IPS-18a (cell line): ENCODE measurements at regions not wholly inside any gene's neighbourhood (a gene's known extent, or its start where the extent isn't known, plus 50 kb on each side); places are given as distances from the start of the nearest gene placed in this dataset.

Experiments
- H3K27ac ChIP-seq: one replicate; pipeline ENCODE4 v1.5.1; 2013; ENCODE audit warnings: low read length
- H3K27me3 ChIP-seq: one replicate; pipeline ENCODE4 v1.6.1; 2013; ENCODE audit warnings: mild to moderate bottlenecking, low read length; ENCODE audit not compliant: control insufficient read depth, insufficient read depth
- H3K36me3 ChIP-seq: one replicate; pipeline ENCODE4 v1.6.1; 2013; ENCODE audit warnings: low read depth, low read length; ENCODE audit not compliant: control insufficient read depth
- H3K4me1 ChIP-seq: one replicate; pipeline ENCODE4 v1.6.1; 2013; ENCODE audit warnings: low read depth, low read length; ENCODE audit not compliant: control insufficient read depth
- H3K4me3 ChIP-seq: one replicate; pipeline ENCODE4 v1.5.1; 2013; ENCODE audit warnings: low read length
- H3K9ac ChIP-seq: one replicate; pipeline ENCODE4 v1.6.1; 2013; ENCODE audit warnings: mild to moderate bottlenecking, low read length, moderate library complexity
- H3K9me3 ChIP-seq: one replicate; pipeline ENCODE4 v1.6.1; 2013; ENCODE audit warnings: low read depth, low read length; ENCODE audit not compliant: control insufficient read depth

DNA sequence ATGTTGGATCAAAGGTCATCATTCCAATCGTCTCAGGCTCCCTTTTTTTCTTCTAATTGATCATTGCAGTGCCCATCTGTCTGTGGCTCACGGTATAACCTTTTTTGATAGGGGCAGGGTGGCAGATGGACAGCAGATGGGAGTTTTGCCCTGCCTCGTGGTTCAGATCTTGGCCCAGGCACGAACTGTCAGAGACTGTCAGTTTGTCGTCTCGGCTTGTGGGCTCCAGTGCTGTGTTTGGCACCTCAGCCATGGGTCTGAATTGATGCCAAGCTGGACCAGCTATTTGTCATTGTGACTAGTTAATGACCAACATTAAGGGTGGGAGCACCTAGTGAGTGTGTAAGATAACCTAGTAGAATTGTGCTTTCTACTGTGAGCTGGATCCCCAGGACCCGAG, 197.6 kb downstream of the PRL start:
- no peak overlapping the region for H3K27ac ChIP-seq

DNA sequence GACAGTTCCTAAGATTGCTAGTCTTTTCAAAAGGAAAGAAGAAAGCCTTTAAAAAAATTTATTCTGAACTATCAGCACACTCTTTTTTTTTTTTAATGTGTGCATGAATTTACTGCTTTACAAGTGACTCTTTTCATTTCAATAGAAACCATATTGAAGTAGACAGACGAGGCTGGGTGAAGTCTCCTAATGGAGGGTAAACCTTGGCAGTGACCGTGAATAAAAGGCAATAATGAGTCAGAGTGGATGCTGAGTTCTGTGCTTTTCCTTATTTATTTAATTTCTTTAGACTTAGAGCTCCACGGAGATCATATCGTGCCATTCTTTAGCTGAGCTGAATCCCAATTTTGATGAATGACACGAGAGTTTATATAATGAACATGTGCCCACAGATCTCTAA, 196.9 kb downstream of the PRL start:
- Histone ChIP-seq H3K27ac (no peak overlapping the region), H3K9ac (no peak overlapping the region)

More for the DNA sequence above, 197.6 kb downstream of the PRL start:
- no peak overlapping the region for H3K4me3 ChIP-seq
- H3K27me3 ChIP-seq, result no peaks in the 10 kb centered on the region
- H3K9me3 ChIP-seq, result no peaks in the 10 kb centered on the region
- H3K9ac ChIP-seq, result no peak overlapping the region
- peaks cover 2% of the 10 kb centered on the region for H3K4me1 ChIP-seq
- H3K36me3 ChIP-seq, result no peaks in the 10 kb centered on the region

DNA sequence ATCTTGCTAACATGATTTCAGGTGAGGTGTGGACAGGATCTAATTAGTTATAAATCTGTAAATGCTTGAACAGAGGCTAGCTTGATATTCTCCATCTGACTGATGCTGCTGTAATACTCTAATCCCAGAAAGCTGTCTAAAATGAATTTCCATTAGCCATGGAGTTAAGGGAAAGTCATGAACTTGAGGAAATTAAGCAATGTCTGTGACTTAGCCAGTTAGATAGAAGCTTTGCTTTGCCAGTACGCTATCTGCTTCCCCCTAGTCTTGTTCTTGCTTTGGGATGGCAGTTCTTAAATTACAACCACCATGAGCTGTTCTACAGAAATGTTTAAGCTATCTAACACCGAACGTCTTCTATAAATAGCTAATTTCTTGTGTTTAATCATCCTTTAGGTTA, 195.7 kb downstream of the PRL start:
- H3K4me1 ChIP-seq, result peaks cover 2% of the 10 kb centered on the region
- no peak overlapping the region for H3K4me3 ChIP-seq
- H3K27me3 ChIP-seq, result no peaks in the 10 kb centered on the region
- H3K9ac ChIP-seq, result no peak overlapping the region
- H3K36me3 ChIP-seq, result no peaks in the 10 kb centered on the region
- no peak overlapping the region for H3K27ac ChIP-seq
- no peaks in the 10 kb centered on the region for H3K9me3 ChIP-seq

More for the DNA sequence above, 196.9 kb downstream of the PRL start:
- Histone ChIP-seq H3K9me3 (no peaks in the 10 kb centered on the region), H3K27me3 (no peaks in the 10 kb centered on the region), H3K4me3 (no peak overlapping the region), H3K4me1 (peaks cover 2% of the 10 kb centered on the region), H3K36me3 (no peaks in the 10 kb centered on the region)

DNA sequence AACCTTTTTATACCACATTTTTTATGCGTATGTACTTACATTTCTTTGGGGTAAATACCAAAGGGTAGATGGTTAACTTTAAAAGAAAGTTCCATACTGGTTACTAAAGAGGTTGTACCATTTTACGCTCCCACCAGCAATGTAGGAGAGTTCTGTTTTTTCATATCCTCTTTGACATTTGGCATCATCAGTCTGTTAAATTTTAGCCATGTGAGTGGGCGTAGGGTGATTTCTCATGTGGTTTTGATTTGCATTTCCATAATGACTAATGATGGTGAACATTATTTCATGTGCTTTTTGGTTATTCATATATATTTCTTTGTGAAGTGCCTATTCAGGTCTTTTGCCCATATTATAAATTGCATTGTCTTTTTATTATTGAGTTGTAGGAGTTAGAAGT, 194.2 kb downstream of the PRL start:
- H3K36me3 ChIP-seq, result no peaks in the 10 kb centered on the region
- H3K4me1 ChIP-seq, result peaks cover 2% of the 10 kb centered on the region
- no peaks in the 10 kb centered on the region for H3K27me3 ChIP-seq
- H3K4me3 ChIP-seq, result no peak overlapping the region
- no peak overlapping the region for H3K27ac ChIP-seq
- H3K9ac ChIP-seq, result no peak overlapping the region
- no peaks in the 10 kb centered on the region for H3K9me3 ChIP-seq

DNA sequence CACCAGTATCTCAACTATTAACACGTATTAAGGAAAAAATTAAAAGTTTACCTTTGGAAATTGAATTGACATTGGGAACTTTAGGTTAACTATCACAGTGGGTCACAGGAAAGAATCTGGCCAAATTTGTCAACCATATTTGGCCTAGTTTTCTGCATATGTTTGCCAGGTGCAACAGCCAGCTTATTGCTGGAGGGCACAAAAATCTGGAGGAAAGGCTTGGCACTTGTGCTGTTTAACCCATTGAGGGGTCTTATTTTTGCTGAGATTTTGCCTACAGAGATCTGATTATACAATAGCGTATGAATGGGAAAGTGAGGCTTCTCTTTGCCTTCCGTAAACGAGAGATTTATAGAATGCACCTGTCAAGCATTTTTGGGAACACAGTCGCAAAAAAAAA, 190.4 kb downstream of the PRL start:
- Histone ChIP-seq H3K4me3 (no peak overlapping the region), H3K36me3 (no peaks in the 10 kb centered on the region), H3K27me3 (no peaks in the 10 kb centered on the region), H3K4me1 (no peaks in the 10 kb centered on the region), H3K27ac (no peak overlapping the region), H3K9ac (no peak overlapping the region), H3K9me3 (no peaks in the 10 kb centered on the region)

DNA sequence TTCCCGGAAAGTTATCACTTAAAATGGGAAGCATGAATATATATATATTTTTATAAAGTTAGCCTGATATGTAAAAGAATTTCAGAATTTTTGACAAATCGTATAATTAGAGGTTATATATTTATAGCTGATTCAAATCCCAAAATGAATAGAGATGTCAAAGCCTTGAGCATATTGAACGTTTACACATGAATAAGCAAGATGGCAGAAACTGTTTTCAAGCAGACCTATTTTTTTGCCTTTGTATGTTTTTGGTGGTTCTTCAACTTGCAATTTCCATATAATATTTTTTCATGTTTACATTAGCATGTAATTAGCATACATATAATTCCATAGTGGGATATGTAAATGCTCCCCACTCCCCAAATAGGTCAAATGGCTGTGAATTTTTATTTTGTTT, 189.9 kb downstream of the PRL start:
- no peaks in the 10 kb centered on the region for H3K4me1 ChIP-seq
- no peaks in the 10 kb centered on the region for H3K27me3 ChIP-seq
- H3K4me3 ChIP-seq, result no peak overlapping the region
- no peak overlapping the region for H3K27ac ChIP-seq
- no peak overlapping the region for H3K9ac ChIP-seq
- H3K9me3 ChIP-seq, result no peaks in the 10 kb centered on the region
- H3K36me3 ChIP-seq, result no peaks in the 10 kb centered on the region

DNA sequence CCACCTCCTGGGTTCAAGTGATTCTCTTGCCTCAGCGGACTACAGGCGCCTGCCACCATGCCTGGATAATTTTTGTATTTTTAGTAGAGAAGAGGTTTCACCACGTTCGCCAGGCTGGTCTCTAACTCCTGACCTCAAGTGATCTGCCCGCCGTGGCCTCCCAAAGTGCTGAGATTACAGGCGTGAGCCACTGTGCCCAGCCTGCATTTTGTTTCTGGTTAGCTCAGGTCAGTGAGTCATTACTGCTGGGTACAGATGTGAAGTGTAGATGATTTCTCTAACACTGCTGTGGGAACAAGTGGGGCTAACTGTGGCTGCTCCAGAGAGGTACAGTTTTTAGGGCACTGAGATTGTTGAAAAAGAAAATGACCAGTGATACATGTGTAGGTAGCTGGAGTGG, 188.6 kb downstream of the PRL start:
- Histone ChIP-seq H3K9ac (no peak overlapping the region), H3K27me3 (no peaks in the 10 kb centered on the region), H3K4me1 (no peaks in the 10 kb centered on the region), H3K36me3 (no peaks in the 10 kb centered on the region), H3K9me3 (no peaks in the 10 kb centered on the region), H3K4me3 (no peak overlapping the region), H3K27ac (no peak overlapping the region)

DNA sequence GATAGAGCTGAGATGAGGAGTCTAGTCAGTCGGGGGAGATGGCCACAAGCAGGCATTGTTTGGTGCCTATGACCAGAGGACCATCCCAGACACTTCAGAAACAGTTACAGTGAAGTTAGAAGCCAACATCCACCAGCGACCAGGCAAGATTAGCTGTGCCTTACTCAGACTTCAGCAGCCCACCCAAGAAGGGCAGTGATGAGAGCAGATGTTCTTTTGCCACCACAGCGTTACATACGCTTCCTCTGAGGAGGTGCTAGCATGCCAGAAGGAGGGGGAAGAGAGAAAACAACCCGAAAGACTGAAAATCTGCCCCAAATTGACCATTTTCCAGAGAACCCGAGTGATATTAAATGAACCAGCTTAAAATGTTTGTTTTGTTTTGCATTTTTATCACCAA, 186.8 kb downstream of the PRL start:
- no peaks in the 10 kb centered on the region for H3K4me1 ChIP-seq
- no peak overlapping the region for H3K4me3 ChIP-seq
- H3K9me3 ChIP-seq, result no peaks in the 10 kb centered on the region
- H3K27me3 ChIP-seq, result no peaks in the 10 kb centered on the region
- H3K9ac ChIP-seq, result no peak overlapping the region
- no peaks in the 10 kb centered on the region for H3K36me3 ChIP-seq
- H3K27ac ChIP-seq, result no peak overlapping the region

DNA sequence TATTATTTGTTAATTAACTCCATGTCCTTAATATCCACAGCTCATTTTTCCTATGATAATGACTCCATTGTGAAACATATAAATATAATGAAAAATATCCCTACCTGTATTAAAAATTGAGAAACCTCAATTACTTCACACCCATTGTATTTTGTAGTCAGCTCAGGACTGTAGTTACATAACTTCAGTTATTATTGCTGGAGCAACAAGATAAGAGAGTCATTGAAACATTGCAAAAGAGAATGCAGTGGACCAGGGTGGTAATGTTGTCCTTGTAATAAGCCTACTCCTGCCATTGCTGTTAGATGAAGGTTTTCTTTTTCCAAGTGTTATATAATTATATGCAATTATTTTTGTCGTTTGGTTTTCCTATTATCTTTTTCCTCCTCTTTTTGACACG, 184.4 kb downstream of the PRL start:
- H3K27ac ChIP-seq, result no peak overlapping the region
- no peaks in the 10 kb centered on the region for H3K9me3 ChIP-seq
- H3K27me3 ChIP-seq, result no peaks in the 10 kb centered on the region
- H3K4me3 ChIP-seq, result no peak overlapping the region
- H3K4me1 ChIP-seq, result no peaks in the 10 kb centered on the region
- H3K36me3 ChIP-seq, result peaks cover 5% of the 10 kb centered on the region
- H3K9ac ChIP-seq, result no peak overlapping the region

DNA sequence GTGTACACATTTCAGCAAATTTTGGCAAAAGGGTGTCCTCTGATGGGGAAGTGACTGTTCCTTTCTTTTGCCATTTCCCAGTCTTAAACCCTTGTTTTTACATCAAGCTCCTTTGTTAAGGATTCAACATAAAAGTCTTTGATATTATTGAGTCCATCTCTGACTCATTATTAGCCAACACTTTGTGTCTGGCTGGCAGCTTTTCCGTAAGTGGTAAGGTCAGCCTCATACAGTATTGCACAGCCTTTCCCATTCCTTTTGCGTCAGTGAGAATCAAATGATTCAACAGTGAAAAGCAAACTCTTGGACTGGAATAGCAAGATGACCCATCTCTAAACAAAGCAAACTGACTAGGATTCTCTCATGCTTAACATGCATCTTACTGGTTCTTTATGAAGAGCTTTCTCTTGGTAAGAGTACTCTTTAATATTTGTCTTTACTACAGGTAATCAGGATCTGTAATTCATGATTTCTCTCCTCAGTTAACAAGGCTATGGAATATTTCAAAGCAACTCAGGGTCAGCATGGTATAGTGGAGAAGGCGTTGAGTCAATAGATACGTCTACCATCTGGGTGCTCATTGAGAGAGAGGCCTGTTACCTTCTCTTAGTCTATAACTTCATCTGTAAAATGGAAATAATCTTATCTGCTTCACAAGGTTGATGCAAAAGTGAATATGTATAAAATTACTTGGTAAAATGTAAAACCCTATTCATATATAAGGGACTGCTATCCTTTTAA, 183.6 kb downstream of the PRL start:
- no peak overlapping the region for H3K27ac ChIP-seq
- H3K9ac ChIP-seq, result no peak overlapping the region
- H3K36me3 ChIP-seq, result peaks cover 5% of the 10 kb centered on the region
- no peaks in the 10 kb centered on the region for H3K27me3 ChIP-seq
- H3K9me3 ChIP-seq, result no peaks in the 10 kb centered on the region
- H3K4me1 ChIP-seq, result no peaks in the 10 kb centered on the region
- no peak overlapping the region for H3K4me3 ChIP-seq

DNA sequence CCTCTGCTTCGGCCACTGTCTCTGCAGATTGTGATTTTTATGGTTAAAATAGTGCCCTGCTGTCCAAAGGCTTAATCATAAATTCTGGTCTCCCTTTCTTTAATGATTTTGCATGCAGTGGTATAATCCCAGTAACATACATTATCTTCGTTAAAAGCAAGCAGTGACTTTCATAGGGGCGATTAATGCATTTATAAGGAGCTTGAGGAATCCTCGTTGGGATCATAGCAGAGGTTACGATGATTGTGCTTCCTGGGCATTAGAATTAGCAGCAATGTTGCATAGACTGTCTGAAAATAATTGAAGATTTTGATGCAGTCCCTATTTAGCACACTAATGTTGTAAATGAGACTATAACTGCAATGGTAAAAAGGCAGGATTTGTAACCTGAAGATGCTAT, 181.3 kb downstream of the PRL start:
- H3K9ac ChIP-seq, result no peak overlapping the region
- no peaks in the 10 kb centered on the region for H3K4me1 ChIP-seq
- peaks cover 5% of the 10 kb centered on the region for H3K36me3 ChIP-seq
- no peak overlapping the region for H3K4me3 ChIP-seq
- no peak overlapping the region for H3K27ac ChIP-seq
- no peaks in the 10 kb centered on the region for H3K27me3 ChIP-seq
- no peaks in the 10 kb centered on the region for H3K9me3 ChIP-seq

DNA sequence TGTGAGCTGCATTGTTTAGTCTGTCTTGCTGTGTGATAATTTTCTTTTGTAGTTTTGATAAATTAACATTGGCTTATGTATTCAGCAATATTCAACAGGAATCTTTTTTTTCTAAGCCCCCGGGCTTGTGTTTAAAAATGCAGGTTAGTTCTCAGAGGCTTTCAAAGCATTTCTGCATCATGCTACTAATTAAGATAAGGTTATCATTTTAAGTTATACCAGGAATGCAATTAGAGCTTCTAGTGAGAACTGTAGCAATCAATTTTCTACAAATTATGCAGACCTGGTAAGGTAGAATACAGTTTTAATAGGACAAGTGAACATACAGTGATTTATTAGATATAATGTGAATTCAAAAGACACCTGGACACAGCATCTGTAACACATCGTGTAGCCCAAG, 179.2 kb downstream of the PRL start:
- no peaks in the 10 kb centered on the region for H3K27me3 ChIP-seq
- no peak overlapping the region for H3K4me3 ChIP-seq
- H3K4me1 ChIP-seq, result no peaks in the 10 kb centered on the region
- H3K9ac ChIP-seq, result no peak overlapping the region
- H3K9me3 ChIP-seq, result no peaks in the 10 kb centered on the region
- H3K36me3 ChIP-seq, result peaks cover 5% of the 10 kb centered on the region
- no peak overlapping the region for H3K27ac ChIP-seq
